ENCODE measurements at regions not wholly inside any gene's neighbourhood (a gene's known extent, or its start where the extent isn't known, plus 50 kb on each side); places are given as distances from the start of the nearest gene placed in this dataset.

- no peaks in the 10 kb centered on the region for H3K27me3 ChIP-seq
Observed at GRCh38 chr20:11436113-11436905, 481.4 kb upstream of the BTBD3 start.

GRCh38 chr20:11437090-11437489 lies 480.6 kb upstream of the BTBD3 start:
- Histone ChIP-seq H3K4me3 (ENCODE audit: low read depth in 1 of 2, low read length in 1 of 2) (no peak overlapping the region), H3K36me3 (no peaks in the 10 kb centered on the region), H3K27ac (no peak overlapping the region), H3K27me3 (no peaks in the 10 kb centered on the region), H3K4me1 (ENCODE audit: control insufficient read depth in 1 of 2, insufficient read depth in 1 of 2, low read depth in 1 of 2, low read length in 1 of 2) (no peaks in the 10 kb centered on the region), H3K9me3 (no peaks in the 10 kb centered on the region)
- TF ChIP-seq CTCF (IDR thresholded peaks at IDR 0.05), result no peak

More at GRCh38 chr20:11436113-11436905, 481.4 kb upstream of the BTBD3 start:
- H3K4me3 ChIP-seq (ENCODE audit: low read depth in 1 of 2, low read length in 1 of 2), result no peak overlapping the region
- TF ChIP-seq CTCF (IDR thresholded peaks at IDR 0.05), result no peak
- H3K36me3 ChIP-seq, result no peaks in the 10 kb centered on the region
- no peaks in the 10 kb centered on the region for H3K4me1 ChIP-seq (ENCODE audit: control insufficient read depth in 1 of 2, insufficient read depth in 1 of 2, low read depth in 1 of 2, low read length in 1 of 2)
- H3K9me3 ChIP-seq, result no peaks in the 10 kb centered on the region
- H3K27ac ChIP-seq, result no peak overlapping the region

GRCh38 chr20:11437611-11438380 lies 479.9 kb upstream of the BTBD3 start:
- no peak overlapping the region for H3K4me3 ChIP-seq (ENCODE audit: low read depth in 1 of 2, low read length in 1 of 2)
- TF ChIP-seq CTCF (IDR thresholded peaks at IDR 0.05), result no peak
- no peaks in the 10 kb centered on the region for H3K27me3 ChIP-seq
- no peaks in the 10 kb centered on the region for H3K36me3 ChIP-seq
- H3K4me1 ChIP-seq (ENCODE audit: control insufficient read depth in 1 of 2, insufficient read depth in 1 of 2, low read depth in 1 of 2, low read length in 1 of 2), result no peaks in the 10 kb centered on the region
- H3K27ac ChIP-seq, result no peak overlapping the region
- no peaks in the 10 kb centered on the region for H3K9me3 ChIP-seq

GRCh38 chr20:11438412-11438811 lies 479.3 kb upstream of the BTBD3 start:
- no peak for TF ChIP-seq CTCF (IDR thresholded peaks at IDR 0.05)
- no peak overlapping the region for H3K27ac ChIP-seq
- no peaks in the 10 kb centered on the region for H3K27me3 ChIP-seq
- H3K4me3 ChIP-seq (ENCODE audit: low read depth in 1 of 2, low read length in 1 of 2), result no peak overlapping the region
- H3K4me1 ChIP-seq (ENCODE audit: control insufficient read depth in 1 of 2, insufficient read depth in 1 of 2, low read depth in 1 of 2, low read length in 1 of 2), result no peaks in the 10 kb centered on the region
- H3K9me3 ChIP-seq, result no peaks in the 10 kb centered on the region
- H3K36me3 ChIP-seq, result no peaks in the 10 kb centered on the region

- H3K27me3 ChIP-seq, result no peaks in the 10 kb centered on the region
- no peak overlapping the region for H3K27ac ChIP-seq
- TF ChIP-seq CTCF (IDR thresholded peaks at IDR 0.05), result no peak
- H3K4me1 ChIP-seq (ENCODE audit: control insufficient read depth in 1 of 2, insufficient read depth in 1 of 2, low read depth in 1 of 2, low read length in 1 of 2), result no peaks in the 10 kb centered on the region
- H3K4me3 ChIP-seq (ENCODE audit: low read depth in 1 of 2, low read length in 1 of 2), result no peak overlapping the region
- H3K36me3 ChIP-seq, result no peaks in the 10 kb centered on the region
- no peaks in the 10 kb centered on the region for H3K9me3 ChIP-seq
Observed at GRCh38 chr20:11443382-11444119, 474.1 kb upstream of the BTBD3 start.
